A549 (cell line): ENCODE measurements at regions not wholly inside any gene's neighbourhood (a gene's known extent, or its start where the extent isn't known, plus 50 kb on each side); places are given as distances from the start of the nearest gene placed in this dataset.
A peak's percentile ranks its signal among the peaks of the same experiment; 100 is the strongest.

ENCODE experiments used
- ATAC-seq, 2 experiments: fragments of 200-7000 bp in 1 of 2; fragments of >200 bp in 1 of 2; cut with Nextera tagmentation in 1 of 2; cut with Tn5 transposase in 1 of 2; 3 replicates each; pipeline versions ENCODE4 v1.8.0 to v1.9.1; 2018 to 2020; ENCODE audit warnings: mild to moderate bottlenecking in 1 of 2, moderate library complexity in 1 of 2
- CTCF ChIA-PET: fragments of 300-600 bp; sonication (Branson Sonifier 250); formaldehyde crosslinking; extraction: SDS; loops from one replicate; lab custom pipeline; 2021; ENCODE audit warnings: antibody characterized with exemption, inconsistent platforms; lab: Yijun Ruan, JAX
- POLR2A ChIA-PET: fragments of 350-600 bp; formaldehyde crosslinking; extraction: SDS; loops from one replicate; lab custom pipeline; 2021; ENCODE audit warnings: antibody characterized with exemption, inconsistent platforms; lab: Yijun Ruan, JAX
- DNase-seq, 2 experiments: peaks; one replicate each; pipeline versions ENCODE4 v3.0.0 to v3.0.0-alpha.2; 2011 to 2016; ENCODE audit warnings: low read depth in 1 of 2, low spot score in 1 of 2
- FAIRE-seq: peaks from 2 replicates; lab custom pipeline; 2011; peaks lifted over from hg19 to GRCh38; lab: Jason Lieb, UNC
- H3K27ac ChIP-seq, 2 experiments: fragments of >200 bp; sonication (Bioruptor Twin); formaldehyde crosslinking; 3 replicates each; pipeline ENCODE4 v1.5.1; 2016 to 2017
- H3K4me1 ChIP-seq: fragments of >200 bp; sonication (Bioruptor Twin); formaldehyde crosslinking; 3 replicates; pipeline ENCODE4 v1.6.1; 2016
- H3K4me2 ChIP-seq: fragments of >200 bp; sonication (Bioruptor Twin); formaldehyde crosslinking; 3 replicates; pipeline ENCODE4 v1.6.1; 2016
- H3K4me3 ChIP-seq: fragments of >200 bp; sonication (Bioruptor Twin); formaldehyde crosslinking; 3 replicates; pipeline ENCODE4 v1.5.1; 2016
- H3K9me3 ChIP-seq: fragments of >200 bp; sonication (Bioruptor Twin); formaldehyde crosslinking; 3 replicates; pipeline ENCODE4 v1.6.1; 2016
- BHLHE40 ChIP-seq: IDR thresholded peaks from 2 replicates; pipeline ENCODE4 v1.6.1; 2012; ENCODE audit warnings: low read depth, low read length, inconsistent platforms
- CHD2 ChIP-seq: fragments of 150-350 bp; IDR thresholded peaks from 2 replicates; pipeline ENCODE4 v1.6.1; 2014; ENCODE audit warnings: low read length; ENCODE audit not compliant: partially characterized antibody
- CTCF ChIP-seq: fragments of >200 bp; sonication (Bioruptor Twin); formaldehyde crosslinking; IDR thresholded peaks from 3 replicates; pipeline ENCODE4 v1.5.1; 2016
- EHMT2 ChIP-seq: fragments of 200-600 bp; sonication (generic); IDR thresholded peaks from 2 replicates; pipeline ENCODE4 v1.6.1; 2016; ENCODE audit warnings: antibody characterized with exemption, low read depth, mild to moderate bottlenecking, moderate library complexity
- ESRRA ChIP-seq: fragments of 150-350 bp; IDR thresholded peaks from 2 replicates; pipeline ENCODE4 v1.6.1; 2014; ENCODE audit warnings: mild to moderate bottlenecking, low read length, borderline replicate concordance
- HOXA7 ChIP-seq: fragments of 250-450 bp; sonication (Bioruptor Pico); IDR thresholded peaks from 2 replicates; pipeline ENCODE4 v1.5.0; 2020; ENCODE audit warnings: mild to moderate bottlenecking, moderate library complexity
- HOXB5 ChIP-seq: fragments of 250-450 bp; sonication (Bioruptor Pico); IDR thresholded peaks from 2 replicates; pipeline ENCODE4 v1.5.0; 2020; ENCODE audit warnings: mild to moderate bottlenecking, moderate library complexity
- JUN ChIP-seq, 2 experiments: fragments of >200 bp; sonication (Bioruptor Twin); formaldehyde crosslinking; IDR thresholded peaks; 2 replicates in 1 of 2; 3 replicates in 1 of 2; pipeline ENCODE4 v1.6.1; 2016 to 2017
- MAFK ChIP-seq: fragments of 450-650 bp; IDR thresholded peaks from 2 replicates; pipeline ENCODE4 v1.6.1; 2014; ENCODE audit not compliant: partially characterized antibody
- NR3C1 ChIP-seq: fragments of >200 bp; sonication (Bioruptor Twin); formaldehyde crosslinking; IDR thresholded peaks from 3 replicates; pipeline ENCODE4 v1.6.1; 2017
- REST ChIP-seq: fragments of 200-600 bp; sonication (generic); IDR thresholded peaks from 2 replicates; pipeline ENCODE4 v1.6.1; 2016; ENCODE audit warnings: antibody characterized with exemption, mild to moderate bottlenecking, moderate library complexity
- RFX5 ChIP-seq: fragments of 450-650 bp; IDR thresholded peaks from 2 replicates; pipeline ENCODE4 v1.7.1; 2014; ENCODE audit warnings: antibody characterized with exemption, mild to moderate bottlenecking, moderate library complexity
- SMC3 ChIP-seq: fragments of >200 bp; sonication (Bioruptor Twin); formaldehyde crosslinking; IDR thresholded peaks from 3 replicates; pipeline ENCODE4 v1.6.1; 2018; ENCODE audit warnings: inconsistent platforms
- USF2 ChIP-seq: fragments of 450-650 bp; IDR thresholded peaks from 2 replicates; pipeline ENCODE4 v1.6.1; 2014; ENCODE audit warnings: antibody characterized with exemption
- ZFP36 ChIP-seq: fragments of 450-650 bp; IDR thresholded peaks from 2 replicates; pipeline ENCODE4 v1.6.1; 2014; ENCODE audit warnings: borderline replicate concordance; ENCODE audit not compliant: partially characterized antibody
- WGBS: methylation state at CpG from one replicate; pipeline ENCODE4 v1.1.6; 2017; ENCODE audit errors: missing lambda C conversion rate; 5-methylcytosine and 5-hydroxymethylcytosine counted together

GRCh38 chr2:55805686-55806085 is 112.0 kb upstream of the PNPT1 start:
- H3K4me2 ChIP-seq: no peak overlapping the region
- WGBS: 82% methylated on average over 2 of the region's 2 CpGs
- TF ChIP-seq SMC3 (no peak), CTCF (no peak), REST (no peak), MAFK (no peak), NR3C1 (no peak), ESRRA (no peak), BHLHE40 (no peak)

GRCh38 chr2:55804535-55804934 is 110.9 kb upstream of the PNPT1 start:
- ATAC-seq (no peak), FAIRE-seq (no peak), DNase-seq (no peak)
- TF ChIP-seq CHD2: no peak
- no peak for TF ChIP-seq HOXB5 (CRISPR knock-in tag)
- TF ChIP-seq RFX5: no peak
- ChIA-PET CTCF (no interaction called here), POLR2A (no interaction called here)
- Histone ChIP-seq H3K9me3 (no peaks in the 10 kb centered on the region), H3K4me2 (no peak overlapping the region), H3K4me3 (no peak overlapping the region), H3K27ac (0 out of 6 replicates have a peak overlapping the region, but pooled peaks of 1 of the 2 experiments have one; percentile 22), H3K4me1 (peaks cover 25% of the 10 kb centered on the region)
- 67% methylated on average over 6 of the region's 6 CpGs for WGBS

More at GRCh38 chr2:55805686-55806085, 112.0 kb upstream of the PNPT1 start:
- no peak for ATAC-seq
- Histone ChIP-seq H3K27ac (0 out of 6 replicates have a peak overlapping the region, but pooled peaks of 1 of the 2 experiments have one; percentile 3), H3K4me3 (no peak overlapping the region), H3K4me1 (peaks cover 32% of the 10 kb centered on the region), H3K9me3 (no peaks in the 10 kb centered on the region)
- CTCF ChIA-PET: interaction anchor here (1.0 kb wide), 1 partner anchor 32 kb away, joined by 3 read pairs; no protein-coding TSS in a partner anchor
- FAIRE-seq: no peak
- POLR2A ChIA-PET: no interaction called here
- DNase-seq: no peak

GRCh38 chr2:55802067-55802466 is 108.4 kb upstream of the PNPT1 start:
- Histone ChIP-seq H3K27ac (0 out of 6 replicates have a peak overlapping the region, but pooled peaks of 1 of the 2 experiments have one; percentile 2), H3K4me1 (peaks cover 24% of the 10 kb centered on the region), H3K9me3 (no peaks in the 10 kb centered on the region), H3K4me3 (no peak overlapping the region), H3K4me2 (no peak overlapping the region)
- ChIA-PET POLR2A (no interaction called here), CTCF (interaction anchor here (0.7 kb wide), 1 partner anchor 9 kb away, joined by 3 read pairs; no protein-coding TSS in a partner anchor)
- ATAC-seq: peak in 1 of 2 experiments; percentile 63; a peak in 3 of 6 replicates
- WGBS: 85% methylated on average over 2 of the region's 2 CpGs
- no peak for TF ChIP-seq MAFK
- no peak for TF ChIP-seq REST
- no peak for TF ChIP-seq JUN (IDR thresholded peaks at IDR 0.05)
- no peak for TF ChIP-seq EHMT2
- TF ChIP-seq USF2: no peak
- TF ChIP-seq ZFP36: no peak
- no peak for TF ChIP-seq HOXA7
- no peak for FAIRE-seq
- no peak for DNase-seq
